Lower leg skin (tissue), 4 donors: ENCODE measurements at regions not wholly inside any gene's neighbourhood (a gene's known extent, or its start where the extent isn't known, plus 50 kb on each side); places are given as distances from the start of the nearest gene placed in this dataset.
"Not testable (repeated sequence)": the region's sequence is repeated elsewhere in the genome, so short reads cannot be mapped to it uniquely, and the experiment has no call there.

Source experiments
- DNase-seq, 2 donors: peaks; one replicate each; pipeline ENCODE4 v3.0.0-alpha.2; 2019; ENCODE audit warnings: low spot score in 2 of 2
- H3K4me3 ChIP-seq: fragments of 200-600 bp; sonication (generic); 2 replicates; pipeline ENCODE4 v1.5.1; 2017; ENCODE audit warnings: mild to moderate bottlenecking, low read depth; ENCODE audit not compliant: poor library complexity, severe bottlenecking
- POLR2A ChIP-seq, 2 donors: fragments of 450-650 bp; IDR thresholded peaks; one replicate each; pipeline ENCODE4 v1.6.1; 2016 to 2017; ENCODE audit warnings: antibody characterized with exemption in 2 of 2, mild to moderate bottlenecking in 1 of 2, moderate library complexity in 1 of 2
- WGBS, 2 donors: methylation state at CpG; one replicate each; pipeline ENCODE4 v1.1.5; 2018; 5-methylcytosine and 5-hydroxymethylcytosine counted together
- intact Hi-C: fragments of 100-400 bp; cut with DNase I; formaldehyde crosslinking; loops from one replicate; pipeline ENCODE4 v1.15.0; 2023; ENCODE audit warnings: low total_unique reads
- TF ChIP-seq, protein P1 (sequence below), 3 donors: fragments of 450-650 bp; IDR thresholded peaks; one replicate each; pipeline ENCODE4 v1.5.1; 2016; ENCODE audit warnings: antibody characterized with exemption in 3 of 3, mild to moderate bottlenecking in 3 of 3, moderate library complexity in 2 of 3

- intact Hi-C loops, result no loop called here
- H3K4me3 ChIP-seq, result no peak overlapping the region
- TF ChIP-seq, protein P1, sequence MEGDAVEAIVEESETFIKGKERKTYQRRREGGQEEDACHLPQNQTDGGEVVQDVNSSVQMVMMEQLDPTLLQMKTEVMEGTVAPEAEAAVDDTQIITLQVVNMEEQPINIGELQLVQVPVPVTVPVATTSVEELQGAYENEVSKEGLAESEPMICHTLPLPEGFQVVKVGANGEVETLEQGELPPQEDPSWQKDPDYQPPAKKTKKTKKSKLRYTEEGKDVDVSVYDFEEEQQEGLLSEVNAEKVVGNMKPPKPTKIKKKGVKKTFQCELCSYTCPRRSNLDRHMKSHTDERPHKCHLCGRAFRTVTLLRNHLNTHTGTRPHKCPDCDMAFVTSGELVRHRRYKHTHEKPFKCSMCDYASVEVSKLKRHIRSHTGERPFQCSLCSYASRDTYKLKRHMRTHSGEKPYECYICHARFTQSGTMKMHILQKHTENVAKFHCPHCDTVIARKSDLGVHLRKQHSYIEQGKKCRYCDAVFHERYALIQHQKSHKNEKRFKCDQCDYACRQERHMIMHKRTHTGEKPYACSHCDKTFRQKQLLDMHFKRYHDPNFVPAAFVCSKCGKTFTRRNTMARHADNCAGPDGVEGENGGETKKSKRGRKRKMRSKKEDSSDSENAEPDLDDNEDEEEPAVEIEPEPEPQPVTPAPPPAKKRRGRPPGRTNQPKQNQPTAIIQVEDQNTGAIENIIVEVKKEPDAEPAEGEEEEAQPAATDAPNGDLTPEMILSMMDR (IDR thresholded peaks at IDR 0.05), result no peak
- TF ChIP-seq POLR2A (IDR thresholded peaks at IDR 0.05), result no peak
- 87 to 90% methylated on average over 2 of the region's 2 CpGs for WGBS, 2 donors
- DNase-seq, result no peak
These were observed 129.9 kb upstream of the ANKH start for GRCh38 chr5:15001517-15001916.

GRCh38 chr5:14998491-14998890, 126.9 kb upstream of the ANKH start:
- H3K4me3 ChIP-seq, result no peak overlapping the region
- 77 to 81% methylated on average over 3 of the region's 3 CpGs for WGBS, 2 donors
- no peak for DNase-seq
- intact Hi-C loops, result no loop called here
- TF ChIP-seq, protein P1 (IDR thresholded peaks at IDR 0.05), result no peak
- TF ChIP-seq POLR2A (IDR thresholded peaks at IDR 0.05), result no peak

DNA sequence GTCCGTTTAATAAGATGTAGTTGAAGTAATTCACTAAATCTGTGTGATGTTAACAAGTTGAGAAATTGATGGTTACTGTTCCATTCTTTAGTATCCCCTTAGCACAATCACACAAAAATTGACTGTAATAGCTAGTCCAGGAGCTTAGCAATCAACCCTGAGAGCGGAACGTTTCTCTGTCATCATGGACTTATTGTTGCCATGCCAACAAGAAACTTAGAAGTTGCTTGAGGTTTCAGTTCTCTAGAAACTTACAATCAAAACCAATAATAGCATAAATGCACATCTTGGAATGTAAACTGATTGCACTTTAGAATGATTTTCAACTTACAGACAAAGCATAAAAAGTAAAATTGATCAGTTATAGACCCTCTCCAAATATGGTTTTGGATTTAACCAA, 125.4 kb upstream of the ANKH start:
- TF ChIP-seq POLR2A (IDR thresholded peaks at IDR 0.05), result no peak
- TF ChIP-seq, protein P1 (IDR thresholded peaks at IDR 0.05), result no peak
- WGBS, 2 donors, result 72 to 76% methylated on average over 3 of the region's 3 CpGs
- intact Hi-C loops, result no loop called here

DNA sequence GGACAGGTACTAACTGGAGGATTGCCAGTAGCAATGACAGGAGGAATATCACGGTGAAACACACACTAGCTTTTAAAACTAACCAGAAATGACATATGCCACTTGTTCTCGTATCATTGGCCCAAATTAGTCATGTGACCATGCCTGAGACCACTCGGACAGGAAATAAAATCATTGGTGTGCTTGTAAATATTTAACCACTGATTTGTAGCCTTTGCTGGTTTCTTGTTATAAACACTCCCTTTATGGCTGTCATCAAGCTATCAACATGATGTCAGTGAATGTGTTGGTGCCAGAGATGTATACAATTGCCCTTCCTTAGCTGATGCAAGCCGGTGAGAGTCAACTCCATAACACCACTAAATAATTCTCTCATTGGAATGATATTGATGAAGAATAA, 123.7 kb upstream of the ANKH start:
- H3K4me3 ChIP-seq, result no peak overlapping the region
- TF ChIP-seq POLR2A (IDR thresholded peaks at IDR 0.05), result no peak
- TF ChIP-seq, protein P1 (IDR thresholded peaks at IDR 0.05), result no peak
- intact Hi-C loops, result no loop called here
- no peak for DNase-seq
- 72 to 89% methylated on average over 4 of the region's 4 CpGs for WGBS, 2 donors

More for the DNA sequence above, 125.4 kb upstream of the ANKH start:
- no peak for DNase-seq
- H3K4me3 ChIP-seq, result no peak overlapping the region

DNA sequence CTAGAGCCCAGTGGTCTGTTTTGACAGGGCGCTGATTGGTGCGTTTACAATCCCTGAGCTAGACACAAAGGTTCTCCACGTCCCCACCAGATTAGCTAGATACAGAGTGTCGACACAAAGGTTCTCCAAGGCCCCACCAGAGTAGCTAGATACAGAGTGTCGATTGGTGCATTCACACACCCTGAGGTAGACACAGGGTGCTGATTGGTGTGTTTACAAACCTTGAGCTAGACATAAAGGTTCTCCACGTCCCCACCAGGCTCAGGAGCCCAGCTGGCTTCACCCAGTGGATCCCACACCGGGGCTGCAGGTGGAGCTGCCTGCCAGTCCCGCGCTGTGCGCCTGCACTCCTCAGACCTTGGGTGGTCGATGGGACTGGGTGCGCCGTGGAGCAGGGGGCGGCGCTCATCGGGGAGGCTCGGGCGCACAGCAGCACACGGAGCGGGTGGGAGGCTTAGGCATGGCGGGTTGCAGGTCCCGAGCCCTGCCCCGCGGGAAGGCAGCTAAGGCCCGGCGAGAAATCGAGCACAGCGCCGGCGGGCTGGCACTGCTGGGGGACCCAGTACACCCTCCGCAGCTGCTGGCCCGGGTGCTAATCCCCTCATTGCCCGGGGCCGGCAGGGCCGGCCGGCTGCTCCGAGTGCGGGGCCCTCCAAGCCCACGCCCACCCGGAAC, 122.0 kb upstream of the ANKH start:
- H3K4me3 ChIP-seq, intact Hi-C loops, DNase-seq: not testable (repeated sequence)
- 92 to 95% methylated on average over 23 to 38 of the region's 40 CpGs for WGBS, 2 donors

- H3K4me3 ChIP-seq, DNase-seq, intact Hi-C loops: not testable (repeated sequence)
- WGBS, 2 donors, result 78% methylated on average over 28 of the region's 28 CpGs
These were observed 121.3 kb upstream of the ANKH start for GRCh38 chr5:14992751-14993458.
